Lung (tissue), 11 donors: ENCODE measurements at regions not wholly inside any gene's neighbourhood (a gene's known extent, or its start where the extent isn't known, plus 50 kb on each side); places are given as distances from the start of the nearest gene placed in this dataset.

Experiments
- ATAC-seq: fragments of 200-7000 bp; cut with Tn5 transposase; one replicate; pipeline ENCODE4 v1.9.1; 2020; ENCODE audit warnings: moderate number of reproducible peaks; ENCODE audit not compliant: insufficient read depth, low FRiP score
- DNase-seq, 3 donors: peaks; one replicate each; pipeline ENCODE4 v3.0.0-alpha.2; 2013 to 2017
- H3K27ac ChIP-seq, 2 donors: one replicate each; pipeline ENCODE4 v1.5.1; 2013; ENCODE audit warnings: mild to moderate bottlenecking in 2 of 2, moderate library complexity in 2 of 2, control low read depth in 1 of 2, inconsistent platforms in 1 of 2, low read depth in 1 of 2, low read length in 1 of 2
- H3K27me3 ChIP-seq, 3 donors: one replicate each; pipeline ENCODE4 v1.5.1; 2013; ENCODE audit warnings: low read length in 2 of 3; ENCODE audit not compliant: control insufficient read depth in 3 of 3, insufficient read depth in 3 of 3
- H3K36me3 ChIP-seq, 4 donors: one replicate each; pipeline ENCODE4 v1.5.1; 2013; ENCODE audit warnings: low read length in 4 of 4, mild to moderate bottlenecking in 1 of 4, moderate library complexity in 1 of 4; ENCODE audit not compliant: control insufficient read depth in 4 of 4, insufficient read depth in 4 of 4
- H3K4me1 ChIP-seq, 5 donors: one replicate each; pipeline ENCODE4 v1.5.1; 2013; ENCODE audit warnings: low read length in 5 of 5, mild to moderate bottlenecking in 2 of 5, moderate library complexity in 1 of 5; ENCODE audit not compliant: control insufficient read depth in 5 of 5, insufficient read depth in 5 of 5
- H3K4me3 ChIP-seq: one replicate; pipeline ENCODE4 v1.5.1; 2013; ENCODE audit warnings: mild to moderate bottlenecking, control low read depth, moderate library complexity
- H3K9ac ChIP-seq, 2 donors: one replicate each; pipeline ENCODE4 v1.5.1; 2013; ENCODE audit warnings: low read length in 2 of 2, control low read depth in 1 of 2; ENCODE audit not compliant: insufficient read depth in 1 of 2
- H3K9me3 ChIP-seq, 4 donors: one replicate each; pipeline ENCODE4 v1.5.1; 2013; ENCODE audit warnings: low read length in 3 of 4, mild to moderate bottlenecking in 1 of 4, moderate library complexity in 1 of 4; ENCODE audit not compliant: control insufficient read depth in 4 of 4, insufficient read depth in 3 of 4
- WGBS, 2 donors: extraction: QIAGEN DNeasy Blood & Tissue Kit; methylation state at CpG; one replicate each; pipeline ENCODE4 v1.1.7; 2013; 5-methylcytosine and 5-hydroxymethylcytosine counted together
- TF ChIP-seq, protein P1 (sequence below): IDR thresholded peaks from 2 replicates; pipeline ENCODE4 v1.5.1; 2012; ENCODE audit warnings: mild to moderate bottlenecking; ENCODE audit errors: control extremely low read depth, extremely low read depth
- donor health status: control.
- donor health status: control.
- donor health status: Bipolar disorder and iron deficiency.
- donor health status: healthy.
- donor health status: DM: yes; HTN: yes; CAD: no.

DNA sequence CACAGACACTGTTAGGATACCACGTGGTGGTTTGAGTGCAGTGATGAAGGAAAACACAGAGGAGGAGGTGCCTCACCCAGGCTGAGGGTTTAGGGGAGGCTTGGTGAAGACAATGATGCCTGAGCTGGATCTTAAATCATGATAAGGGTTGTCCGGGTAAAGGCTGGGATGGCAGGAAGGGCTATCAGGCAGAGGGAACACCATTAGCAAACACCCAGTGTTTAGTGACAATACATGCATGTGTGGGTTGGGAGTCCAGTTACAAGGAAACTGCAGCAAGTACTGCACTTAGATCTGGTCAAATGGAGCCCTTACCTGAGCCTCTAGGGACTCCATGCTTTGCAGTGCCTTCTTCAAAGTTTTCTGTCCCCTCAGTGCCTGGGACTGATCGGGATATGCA, 79.8 kb upstream of the MBOAT2 start:
- Histone ChIP-seq H3K4me3 (no peak overlapping the region), H3K27ac (no peak overlapping the region), H3K9me3 (peaks cover 0 to 5% (median 0%) of the 10 kb centered on the region in 4 donors), H3K36me3 (no peaks in the 10 kb centered on the region), H3K9ac (no peak overlapping the region), H3K4me1 (peaks cover 0 to 15% (median 0%) of the 10 kb centered on the region in 5 donors), H3K27me3 (no peaks in the 10 kb centered on the region)
- ATAC-seq (no peak), DNase-seq (no peak)
- TF ChIP-seq, protein P1, sequence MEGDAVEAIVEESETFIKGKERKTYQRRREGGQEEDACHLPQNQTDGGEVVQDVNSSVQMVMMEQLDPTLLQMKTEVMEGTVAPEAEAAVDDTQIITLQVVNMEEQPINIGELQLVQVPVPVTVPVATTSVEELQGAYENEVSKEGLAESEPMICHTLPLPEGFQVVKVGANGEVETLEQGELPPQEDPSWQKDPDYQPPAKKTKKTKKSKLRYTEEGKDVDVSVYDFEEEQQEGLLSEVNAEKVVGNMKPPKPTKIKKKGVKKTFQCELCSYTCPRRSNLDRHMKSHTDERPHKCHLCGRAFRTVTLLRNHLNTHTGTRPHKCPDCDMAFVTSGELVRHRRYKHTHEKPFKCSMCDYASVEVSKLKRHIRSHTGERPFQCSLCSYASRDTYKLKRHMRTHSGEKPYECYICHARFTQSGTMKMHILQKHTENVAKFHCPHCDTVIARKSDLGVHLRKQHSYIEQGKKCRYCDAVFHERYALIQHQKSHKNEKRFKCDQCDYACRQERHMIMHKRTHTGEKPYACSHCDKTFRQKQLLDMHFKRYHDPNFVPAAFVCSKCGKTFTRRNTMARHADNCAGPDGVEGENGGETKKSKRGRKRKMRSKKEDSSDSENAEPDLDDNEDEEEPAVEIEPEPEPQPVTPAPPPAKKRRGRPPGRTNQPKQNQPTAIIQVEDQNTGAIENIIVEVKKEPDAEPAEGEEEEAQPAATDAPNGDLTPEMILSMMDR = no peak
- WGBS, 2 donors = 76 to 94% methylated on average over 3 of the region's 3 CpGs

DNA sequence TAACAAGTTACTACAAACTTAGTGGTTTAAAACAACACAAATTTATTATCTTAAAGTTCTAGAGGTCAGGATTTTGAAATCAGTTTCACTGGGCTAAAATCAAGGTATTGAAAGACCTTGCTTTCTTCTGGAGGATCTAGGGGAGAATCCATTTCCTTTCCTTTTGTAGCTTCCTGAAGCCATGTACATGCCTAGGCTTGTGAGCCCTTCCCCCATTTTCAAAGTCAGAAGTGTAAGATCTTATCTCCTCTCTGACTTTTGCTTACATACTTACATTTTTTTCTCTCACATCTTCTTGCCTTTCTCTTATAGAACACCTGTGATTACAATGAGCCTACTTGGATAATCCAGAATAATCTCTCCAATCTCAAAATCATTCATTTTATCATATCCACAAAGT, 78.7 kb upstream of the MBOAT2 start:
- DNase-seq (no peak), ATAC-seq (no peak)
- Histone ChIP-seq H3K27ac (no peak overlapping the region), H3K27me3 (no peaks in the 10 kb centered on the region), H3K4me1 (peaks cover 0 to 17% (median 0%) of the 10 kb centered on the region in 5 donors), H3K4me3 (no peak overlapping the region), H3K9me3 (peaks cover 0 to 5% (median 0%) of the 10 kb centered on the region in 4 donors), H3K36me3 (no peaks in the 10 kb centered on the region), H3K9ac (no peak overlapping the region)
- TF ChIP-seq, protein P1 = no peak

DNA sequence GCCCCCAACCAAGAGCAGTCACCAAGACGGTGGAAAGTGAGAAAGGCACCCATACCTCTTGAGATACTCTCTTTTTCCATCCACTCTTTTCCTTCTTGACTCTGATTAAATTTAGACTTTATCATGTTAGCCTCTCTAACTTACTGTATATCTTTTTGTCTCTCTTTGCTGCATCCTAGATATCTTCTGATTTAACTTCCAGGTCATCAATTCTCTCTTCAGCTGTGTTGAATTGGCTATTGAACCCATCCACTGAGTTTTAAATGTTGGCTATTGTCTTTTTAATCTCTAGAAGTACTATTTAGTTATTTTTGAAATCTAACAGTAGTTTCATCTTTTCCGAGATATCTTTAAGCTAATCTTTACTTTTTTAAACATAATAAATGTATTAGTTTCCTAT, 78.3 kb upstream of the MBOAT2 start:
- no peak overlapping the region for H3K4me3 ChIP-seq
- H3K27ac ChIP-seq = no peak overlapping the region
- H3K9ac ChIP-seq = no peak overlapping the region
- ATAC-seq (no peak), DNase-seq (no peak)
- TF ChIP-seq, protein P1 = no peak
- 89 to 94% methylated on average over 2 of the region's 2 CpGs for WGBS, 2 donors
- H3K9me3 ChIP-seq = peaks cover 0 to 5% (median 0%) of the 10 kb centered on the region in 4 donors
- H3K36me3 ChIP-seq = no peaks in the 10 kb centered on the region
- peaks cover 0 to 13% (median 0%) of the 10 kb centered on the region in 5 donors for H3K4me1 ChIP-seq
- H3K27me3 ChIP-seq = no peaks in the 10 kb centered on the region

DNA sequence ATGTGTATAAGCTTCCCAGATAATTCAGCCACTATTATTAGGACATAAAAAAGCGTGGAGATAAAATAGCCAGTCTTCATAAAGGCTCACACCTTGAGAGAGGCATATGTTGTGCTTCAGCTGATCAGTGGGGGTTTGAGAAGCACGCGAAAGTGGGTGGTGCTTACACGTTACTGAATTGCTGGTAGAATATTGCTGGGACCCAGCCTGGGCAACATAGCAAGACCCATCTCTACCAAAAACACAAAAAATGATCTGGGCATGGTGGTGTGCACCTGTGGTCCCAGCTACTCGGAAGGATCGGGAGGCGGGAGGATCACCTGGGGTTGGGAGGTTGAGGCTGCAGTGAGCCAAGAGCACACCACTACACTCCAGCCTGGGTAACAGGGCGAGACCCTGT, 74.9 kb upstream of the MBOAT2 start:
- no peaks in the 10 kb centered on the region for H3K36me3 ChIP-seq
- WGBS, 2 donors = 96 to 97% methylated on average over 8 of the region's 8 CpGs
- H3K9me3 ChIP-seq = peaks cover 0 to 5% (median 0%) of the 10 kb centered on the region in 4 donors
- peaks cover 0 to 7% (median 0%) of the 10 kb centered on the region in 5 donors for H3K4me1 ChIP-seq
- no peak overlapping the region for H3K9ac ChIP-seq
- H3K27me3 ChIP-seq = no peaks in the 10 kb centered on the region
- TF ChIP-seq, protein P1 = no peak
- no peak overlapping the region for H3K4me3 ChIP-seq
- no peak overlapping the region for H3K27ac ChIP-seq
- no peak for DNase-seq
- no peak for ATAC-seq
